Type B pancreatic cell (in vitro differentiated cells): ENCODE measurements at regions not wholly inside any gene's neighbourhood (a gene's known extent, or its start where the extent isn't known, plus 50 kb on each side); places are given as distances from the start of the nearest gene placed in this dataset.

Experiments
- DNase-seq: peaks from one replicate; pipeline ENCODE4 v3.0.0; 2021; ENCODE audit warnings: mixed read lengths; ENCODE audit not compliant: unreplicated experiment; ENCODE audit errors: extremely low spot score
- H3K27ac Mint-ChIP-seq: 2 replicates; pipeline ENCODE4 v1.8.0; 2021; ENCODE audit warnings: mild to moderate bottlenecking, mixed read lengths
- H3K27me3 Mint-ChIP-seq: 2 replicates; pipeline ENCODE4 v1.8.0; 2021; ENCODE audit warnings: mixed read lengths
- H3K36me3 Mint-ChIP-seq: 2 replicates; pipeline ENCODE4 v1.8.0; 2021; ENCODE audit warnings: mixed read lengths
- H3K4me1 Mint-ChIP-seq: one replicate; pipeline ENCODE4 v1.8.0; 2021; ENCODE audit warnings: mixed read lengths; ENCODE audit not compliant: unreplicated experiment
- H3K4me3 Mint-ChIP-seq: 2 replicates; pipeline ENCODE4 v1.8.0; 2021; ENCODE audit warnings: mild to moderate bottlenecking, mixed read lengths
- H3K9me3 Mint-ChIP-seq: 2 replicates; pipeline ENCODE4 v1.8.0; 2021; ENCODE audit warnings: mixed read lengths
- CTCF ChIP-seq: fragments of 200-600 bp; sonication (generic); conservative IDR thresholded peaks from 2 replicates; pipeline ENCODE4 v1.5.0; 2021; ENCODE audit warnings: antibody characterized with exemption, mild to moderate bottlenecking

GRCh38 chr21:28727809-28728208 is 264.9 kb downstream of the LTN1 start:
- Mint-ChIP-seq H3K27ac (no peak overlapping the region), H3K4me1 (no peaks in the 10 kb centered on the region), H3K36me3 (no peaks in the 10 kb centered on the region), H3K9me3 (no peaks in the 10 kb centered on the region), H3K4me3 (no peak overlapping the region), H3K27me3 (no peaks in the 10 kb centered on the region)
- TF ChIP-seq CTCF, result no peak
- no peak for DNase-seq

GRCh38 chr21:28725396-28725795 is 267.3 kb downstream of the LTN1 start:
- H3K27me3 Mint-ChIP-seq, result no peaks in the 10 kb centered on the region
- H3K9me3 Mint-ChIP-seq, result no peaks in the 10 kb centered on the region
- H3K36me3 Mint-ChIP-seq, result no peaks in the 10 kb centered on the region
- no peak for DNase-seq
- no peak for TF ChIP-seq CTCF
- no peak overlapping the region for H3K27ac Mint-ChIP-seq
- no peak overlapping the region for H3K4me3 Mint-ChIP-seq
- H3K4me1 Mint-ChIP-seq, result no peaks in the 10 kb centered on the region

- TF ChIP-seq CTCF, result no peak
- no peak for DNase-seq
- H3K9me3 Mint-ChIP-seq, result peaks cover 4% of the 10 kb centered on the region
Measured at GRCh38 chr21:28723646-28724045, 269.0 kb downstream of the LTN1 start.

GRCh38 chr21:28719723-28720122 is 273.0 kb downstream of the LTN1 start:
- H3K27ac Mint-ChIP-seq, result no peak overlapping the region
- H3K36me3 Mint-ChIP-seq, result no peaks in the 10 kb centered on the region
- no peak for TF ChIP-seq CTCF
- H3K9me3 Mint-ChIP-seq, result peaks cover 4% of the 10 kb centered on the region
- DNase-seq, result no peak
- H3K4me3 Mint-ChIP-seq, result no peak overlapping the region
- H3K4me1 Mint-ChIP-seq, result no peaks in the 10 kb centered on the region
- peaks cover 7% of the 10 kb centered on the region for H3K27me3 Mint-ChIP-seq

More at GRCh38 chr21:28723646-28724045, 269.0 kb downstream of the LTN1 start:
- no peak overlapping the region for H3K4me3 Mint-ChIP-seq
- H3K36me3 Mint-ChIP-seq, result no peaks in the 10 kb centered on the region
- no peaks in the 10 kb centered on the region for H3K4me1 Mint-ChIP-seq
- H3K27me3 Mint-ChIP-seq, result no peaks in the 10 kb centered on the region
- no peak overlapping the region for H3K27ac Mint-ChIP-seq

GRCh38 chr21:28714777-28715464 is 277.8 kb downstream of the LTN1 start:
- H3K9me3 Mint-ChIP-seq, result peaks cover 4% of the 10 kb centered on the region
- no peak for DNase-seq
- no peak overlapping the region for H3K4me3 Mint-ChIP-seq
- H3K36me3 Mint-ChIP-seq, result no peaks in the 10 kb centered on the region
- H3K27ac Mint-ChIP-seq, result no peak overlapping the region
- H3K4me1 Mint-ChIP-seq, result no peaks in the 10 kb centered on the region
- TF ChIP-seq CTCF, result no peak
- H3K27me3 Mint-ChIP-seq, result peaks cover 26% of the 10 kb centered on the region
